OCI-M2 (cell line): ENCODE measurements at regions not wholly inside any gene's neighbourhood (a gene's known extent, or its start where the extent isn't known, plus 50 kb on each side); places are given as distances from the start of the nearest gene placed in this dataset.
"Not testable (repeated sequence)": the region's sequence is repeated elsewhere in the genome, so short reads cannot be mapped to it uniquely, and the experiment has no call there.

ENCODE experiments used
- DNase-seq: peaks from one replicate; lab custom pipeline; 2025; ENCODE audit not compliant: unreplicated experiment; lab: John Stamatoyannopoulos, UW

- DNase-seq, result not testable (repeated sequence)
Measured at GRCh38 chr2:16415861-16416260, 249.8 kb downstream of the CYRIA start.

GRCh38 chr2:16413947-16414346 lies 251.7 kb downstream of the CYRIA start:
- DNase-seq, result no peak

- no peak for DNase-seq
Measured at GRCh38 chr2:16413285-16413684, 252.3 kb downstream of the CYRIA start.

- no peak for DNase-seq
Measured at GRCh38 chr2:16412321-16413030, 253.2 kb downstream of the CYRIA start.

GRCh38 chr2:16411788-16412187 lies 253.8 kb downstream of the CYRIA start:
- DNase-seq, result no peak

GRCh38 chr2:16409849-16410248 lies 255.8 kb downstream of the CYRIA start:
- no peak for DNase-seq

GRCh38 chr2:16409006-16409390 lies 256.6 kb downstream of the CYRIA start:
- DNase-seq, result no peak

GRCh38 chr2:16408331-16409005 lies 257.2 kb downstream of the CYRIA start:
- no peak for DNase-seq

GRCh38 chr2:16407358-16407757 lies 258.3 kb downstream of the CYRIA start:
- DNase-seq, result no peak

- no peak for DNase-seq
Measured at GRCh38 chr2:16406496-16407289, 258.9 kb downstream of the CYRIA start.

GRCh38 chr2:16405551-16405950 lies 260.1 kb downstream of the CYRIA start:
- DNase-seq, result no peak

GRCh38 chr2:16404551-16405300 lies 260.9 kb downstream of the CYRIA start:
- no peak for DNase-seq

GRCh38 chr2:16404146-16404545 lies 261.5 kb downstream of the CYRIA start:
- no peak for DNase-seq

GRCh38 chr2:16402891-16403290 lies 262.7 kb downstream of the CYRIA start:
- no peak for DNase-seq

- no peak for DNase-seq
Measured at GRCh38 chr2:16401761-16402300, 263.8 kb downstream of the CYRIA start.

GRCh38 chr2:16400127-16400623 lies 265.5 kb downstream of the CYRIA start:
- peak; percentile 44 for DNase-seq

- no peak for DNase-seq
Measured at GRCh38 chr2:16398486-16399043, 267.1 kb downstream of the CYRIA start.

- no peak for DNase-seq
Measured at GRCh38 chr2:16397681-16398475, 267.8 kb downstream of the CYRIA start.

- DNase-seq, result no peak
Measured at GRCh38 chr2:16396986-16397385, 268.6 kb downstream of the CYRIA start.

GRCh38 chr2:16396171-16396570 lies 269.5 kb downstream of the CYRIA start:
- no peak for DNase-seq
